LHCN-M2 (cell line): ENCODE measurements at regions not wholly inside any gene's neighbourhood (a gene's known extent, or its start where the extent isn't known, plus 50 kb on each side); places are given as distances from the start of the nearest gene placed in this dataset.
"Not testable (repeated sequence)": the region's sequence is repeated elsewhere in the genome, so short reads cannot be mapped to it uniquely, and the experiment has no call there.

Source experiments
- DNase-seq: peaks from one replicate; pipeline ENCODE4 v3.0.0-alpha.2; 2012; ENCODE audit warnings: low read depth

- DNase-seq = no peak
Observed at GRCh38 chr5:52013523-52013922, 630.3 kb downstream of the ISL1 start.

GRCh38 chr5:52015760-52016159, 632.5 kb downstream of the ISL1 start:
- DNase-seq = no peak

DNA sequence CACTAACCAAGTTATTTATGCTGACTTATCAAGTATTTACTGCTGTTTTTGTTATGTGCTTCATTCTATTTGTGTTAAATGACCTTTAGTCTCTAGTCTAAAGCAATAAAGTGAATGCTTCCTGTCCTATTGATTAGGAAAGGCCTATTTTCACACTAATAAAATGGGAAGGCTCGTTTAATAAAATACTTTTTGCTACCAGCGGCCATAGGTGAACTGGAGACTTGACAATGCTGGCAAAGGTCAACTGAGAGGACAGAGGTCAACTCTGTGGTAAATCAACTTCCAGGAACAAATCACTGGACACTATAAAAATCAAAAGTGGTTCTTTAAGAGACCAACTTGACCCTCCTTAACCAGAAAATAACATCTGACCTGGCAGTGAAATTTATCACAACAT, 634.3 kb downstream of the ISL1 start:
- no peak for DNase-seq

DNA sequence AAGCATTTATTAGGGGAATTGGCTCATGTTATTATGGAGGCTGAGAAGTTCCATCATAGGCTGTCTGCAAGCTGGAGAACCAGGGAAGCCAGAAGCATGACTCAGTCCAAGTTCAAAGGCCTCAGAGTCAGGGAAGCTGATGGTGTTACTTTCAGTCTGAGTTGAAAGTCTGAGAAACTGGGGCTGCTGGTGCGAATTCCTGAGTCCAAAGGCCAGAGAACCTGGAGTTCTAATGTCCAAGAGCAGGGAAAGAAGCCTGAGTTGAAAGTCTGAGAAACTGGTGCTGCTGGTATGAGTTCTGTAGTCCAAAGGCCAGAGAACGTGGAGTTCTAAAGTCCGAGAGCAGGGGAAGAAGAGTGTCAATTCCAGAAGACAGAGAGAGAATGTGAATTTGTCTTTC, 641.1 kb downstream of the ISL1 start:
- no peak for DNase-seq

- DNase-seq = not testable (repeated sequence)
Observed at GRCh38 chr5:52029836-52030235, 646.6 kb downstream of the ISL1 start.

- no peak for DNase-seq
Observed at GRCh38 chr5:52041842-52042241, 658.6 kb downstream of the ISL1 start.

GRCh38 chr5:52043137-52043536, 659.9 kb downstream of the ISL1 start:
- DNase-seq = no peak

GRCh38 chr5:52043543-52043942, 660.3 kb downstream of the ISL1 start:
- DNase-seq = no peak

DNA sequence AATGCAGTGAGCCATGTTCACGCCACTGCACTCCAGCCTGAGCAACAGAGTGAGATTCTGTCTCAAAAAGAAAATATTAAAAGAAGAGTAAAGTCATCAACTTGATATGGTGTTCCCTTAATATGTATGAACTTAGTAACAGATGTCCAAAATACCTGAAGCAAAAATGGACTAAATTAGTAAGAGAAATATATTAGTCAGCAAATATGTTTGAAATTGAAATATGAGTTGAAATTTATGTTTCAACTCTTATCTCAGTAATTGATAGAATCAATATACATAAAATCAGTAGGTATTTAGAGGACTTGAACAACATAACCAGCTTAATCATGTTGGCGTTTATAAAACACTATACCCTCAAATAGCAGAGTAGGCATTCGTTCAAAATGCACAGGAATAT, 668.5 kb downstream of the ISL1 start:
- DNase-seq = no peak

DNA sequence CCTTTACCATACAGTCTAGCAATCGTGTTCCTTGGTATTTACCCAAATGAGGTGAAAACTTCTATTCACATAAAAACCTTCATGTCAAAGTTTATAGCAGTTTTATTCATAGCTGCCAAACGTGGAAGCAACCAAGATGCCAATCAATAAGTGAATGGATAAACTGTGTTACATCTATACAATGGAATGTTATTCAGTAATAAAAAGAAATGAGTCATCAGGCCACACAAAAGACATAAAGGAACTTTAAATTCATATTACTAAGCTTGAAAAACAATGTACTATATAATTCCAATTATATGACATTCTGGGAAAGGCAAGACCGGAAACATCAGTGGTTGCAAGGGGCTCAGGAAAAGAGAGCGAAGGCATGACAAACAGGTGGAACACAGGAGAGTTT, 679.9 kb downstream of the ISL1 start:
- DNase-seq = no peak

DNA sequence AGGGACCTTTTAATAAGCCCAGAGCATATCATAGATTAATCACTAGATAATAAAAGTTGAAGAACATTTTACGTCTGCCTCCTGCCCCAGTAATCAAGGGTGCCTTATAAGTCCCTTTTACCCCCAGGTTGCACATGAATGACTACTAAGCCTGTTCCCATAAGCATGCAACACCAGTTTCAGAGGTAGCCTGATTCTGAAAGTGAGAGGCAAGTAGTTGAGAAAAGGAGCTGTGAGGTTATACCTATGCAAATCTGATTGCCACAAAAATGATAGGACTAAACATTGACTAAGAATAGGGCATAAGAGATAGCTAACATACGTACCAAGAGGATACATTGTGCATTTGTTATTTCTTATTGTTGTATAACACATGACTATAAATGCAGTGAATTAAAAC, 681.9 kb downstream of the ISL1 start:
- DNase-seq = no peak

DNA sequence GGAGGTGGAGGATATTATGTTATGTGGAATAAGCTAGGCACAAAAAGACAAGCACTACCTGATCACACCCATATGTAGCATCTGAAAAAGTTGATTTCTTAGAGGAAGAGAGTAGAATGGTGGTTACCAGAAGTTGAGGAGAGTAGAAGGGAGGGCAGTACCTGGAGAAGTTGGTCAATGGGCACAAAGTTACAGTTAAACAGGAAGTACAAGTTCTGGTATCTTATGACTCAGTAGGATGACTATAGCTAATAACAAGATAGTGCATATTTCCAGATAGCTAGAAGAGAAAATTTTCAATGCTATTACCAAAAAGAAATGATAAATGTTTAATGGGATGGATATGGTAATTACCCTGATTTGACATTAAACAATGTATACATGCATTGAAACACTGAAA, 686.7 kb downstream of the ISL1 start:
- no peak for DNase-seq

GRCh38 chr5:52073993-52074689, 690.9 kb downstream of the ISL1 start:
- peak; percentile 0 for DNase-seq

DNA sequence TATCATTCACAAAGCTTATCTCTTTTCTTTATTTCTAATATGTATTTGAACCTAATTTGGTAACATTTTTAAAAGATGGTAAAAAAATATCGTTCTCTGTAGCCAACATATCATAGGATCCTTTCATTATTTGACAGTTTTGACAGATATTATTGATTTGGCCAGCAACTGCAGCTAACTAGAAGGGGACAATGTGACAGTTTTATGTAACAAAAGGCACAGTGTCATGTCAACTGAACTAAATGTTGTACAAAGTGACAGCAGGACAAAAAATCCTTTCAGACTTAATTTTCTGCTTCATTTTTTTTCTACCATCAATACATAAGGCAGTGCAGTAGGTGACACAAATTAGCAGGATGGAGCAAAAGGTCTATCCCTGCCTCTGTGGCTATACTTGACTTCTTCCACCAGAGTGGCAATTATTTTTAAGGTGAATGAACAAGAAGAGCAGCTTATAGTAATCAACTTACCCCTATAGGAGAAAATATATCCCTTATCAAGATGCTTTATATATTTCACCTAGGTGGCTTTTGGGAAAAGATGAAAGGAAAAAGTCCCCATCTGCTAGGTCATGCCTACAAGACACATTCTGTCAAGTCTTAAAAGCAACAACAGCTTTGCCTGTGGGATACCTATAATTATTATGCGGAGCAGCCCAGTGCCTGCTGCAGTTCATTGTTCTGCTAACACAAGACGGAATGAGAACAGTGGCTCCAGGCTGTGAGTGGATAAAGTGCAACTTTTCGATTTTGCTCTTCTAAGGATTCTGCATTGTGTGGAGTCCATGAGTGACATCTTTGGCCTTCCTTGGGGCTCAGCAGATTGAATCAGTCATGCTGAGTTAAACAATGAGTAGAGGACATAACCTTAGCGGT, 694.9 kb downstream of the ISL1 start:
- DNase-seq = no peak

DNA sequence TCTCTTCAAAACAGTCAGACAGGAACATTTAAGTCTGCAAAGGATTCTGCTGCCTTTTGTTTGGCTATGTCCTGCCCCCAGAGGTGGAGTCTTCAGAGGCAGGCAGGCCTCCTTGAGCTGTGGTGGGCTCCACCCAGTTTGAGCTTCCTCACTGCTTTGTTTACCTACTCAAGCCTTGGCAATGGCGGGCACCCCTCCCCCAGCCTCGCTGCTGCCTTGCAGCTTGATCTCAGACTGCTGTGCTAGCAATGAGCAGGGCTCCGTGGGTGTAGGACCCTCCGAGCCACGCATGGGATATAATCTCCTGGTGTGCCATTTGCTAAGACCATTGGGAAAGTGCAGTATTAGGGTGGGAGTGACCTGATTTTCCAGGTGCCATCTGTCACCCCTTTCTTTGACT, 685.4 kb upstream of the ITGA1 start:
- DNase-seq = not testable (repeated sequence)

GRCh38 chr5:52107210-52107905, 680.4 kb upstream of the ITGA1 start:
- DNase-seq = no peak

GRCh38 chr5:52119768-52120167, 667.9 kb upstream of the ITGA1 start:
- no peak for DNase-seq

DNA sequence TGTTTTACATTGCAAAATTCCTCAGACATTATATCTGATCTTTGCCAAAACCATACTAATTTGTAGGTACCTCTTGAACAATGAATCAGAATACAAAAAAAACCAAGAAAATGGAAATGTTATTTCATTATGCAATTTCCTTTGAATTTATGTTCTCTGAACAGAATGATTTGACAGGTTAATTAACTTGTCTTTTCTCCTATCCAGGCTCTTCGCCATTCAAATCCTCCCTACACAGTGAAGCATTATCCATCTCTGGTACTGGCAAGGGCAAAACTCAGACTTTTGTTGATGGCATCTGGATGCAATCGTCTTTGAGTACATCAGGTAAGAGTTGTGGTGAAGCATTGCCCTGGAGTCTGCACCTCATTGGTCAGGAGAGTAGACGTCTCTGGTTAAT, 655.7 kb upstream of the ITGA1 start:
- no peak for DNase-seq

- no peak for DNase-seq
Observed at GRCh38 chr5:52134013-52134650, 653.6 kb upstream of the ITGA1 start.

DNA sequence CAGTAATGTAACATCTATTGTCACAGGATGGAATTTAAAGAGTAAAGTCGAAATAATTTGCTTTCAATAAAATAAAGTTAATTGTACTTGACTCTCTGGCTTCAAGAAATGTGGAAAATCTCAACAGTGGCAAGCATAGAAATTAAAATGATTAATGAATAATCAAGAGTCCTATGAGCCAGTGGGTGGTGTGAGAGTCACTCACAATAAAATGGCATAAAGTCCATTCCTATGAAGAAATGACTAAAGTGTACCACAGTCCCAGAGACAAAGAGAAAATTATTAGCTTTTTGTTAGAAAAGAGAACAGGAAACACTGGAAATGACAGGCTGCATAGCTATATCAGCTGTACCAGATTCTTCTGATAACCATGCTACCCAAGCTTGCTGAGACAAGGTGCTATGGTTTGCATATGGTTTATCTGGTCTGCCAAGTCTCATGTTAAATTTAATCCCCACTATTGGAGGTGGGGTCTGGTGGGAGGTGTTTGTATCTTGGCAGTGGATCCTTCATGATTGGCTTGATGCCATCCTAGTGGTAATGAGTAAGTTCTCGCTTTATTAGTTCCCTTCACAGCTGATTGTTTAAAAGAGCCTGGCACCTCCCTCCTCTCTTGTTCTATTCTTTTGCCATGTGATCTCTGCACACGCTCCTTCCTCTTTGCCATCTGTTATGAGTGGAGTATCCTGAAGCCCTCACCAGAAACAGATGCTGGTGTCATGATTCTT, 647.7 kb upstream of the ITGA1 start:
- DNase-seq = no peak

DNA sequence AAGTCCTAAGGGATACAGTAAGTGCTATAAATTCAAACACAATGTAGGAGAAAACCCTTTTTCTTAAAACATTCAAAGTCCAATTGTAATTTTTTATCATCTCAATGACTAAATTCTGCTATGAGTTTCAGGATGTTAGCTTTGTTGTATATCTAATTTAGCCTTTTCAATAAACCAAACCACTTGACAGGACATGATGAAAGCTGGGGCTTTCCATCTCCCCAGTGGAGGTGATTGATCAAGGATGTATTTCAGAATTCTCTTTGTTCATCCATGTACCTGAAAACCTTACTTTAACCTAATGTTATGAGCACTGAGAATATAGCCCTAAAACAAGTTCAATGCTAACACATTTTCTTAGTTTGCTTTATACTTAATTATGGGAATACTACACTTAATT, 639.0 kb upstream of the ITGA1 start:
- no peak for DNase-seq
